ENCODE measurements at regions not wholly inside any gene's neighbourhood (a gene's known extent, or its start where the extent isn't known, plus 50 kb on each side); places are given as distances from the start of the nearest gene placed in this dataset.

- no peak overlapping the region for H3K4me3 ChIP-seq (ENCODE audit: low read depth, low read length)
- no peak for DNase-seq (ENCODE audit: low read depth)
- no peak for TF ChIP-seq CTCF (IDR thresholded peaks at IDR 0.05; ENCODE audit: low read depth, low read length, missing control alignments)
These were observed 341.2 kb upstream of the TYRP1 start for GRCh38 chr9:12352045-12352315.

- TF ChIP-seq CTCF (IDR thresholded peaks at IDR 0.05; ENCODE audit: low read depth, low read length, missing control alignments), result no peak
- no peak for DNase-seq (ENCODE audit: low read depth)
- H3K4me3 ChIP-seq (ENCODE audit: low read depth, low read length), result no peak overlapping the region
These were observed 329.7 kb upstream of the TYRP1 start for GRCh38 chr9:12363439-12363838.

GRCh38 chr9:12368569-12368968 is 324.6 kb upstream of the TYRP1 start:
- TF ChIP-seq CTCF (IDR thresholded peaks at IDR 0.05; ENCODE audit: low read depth, low read length, missing control alignments), result no peak
- DNase-seq (ENCODE audit: low read depth), result no peak
- no peak overlapping the region for H3K4me3 ChIP-seq (ENCODE audit: low read depth, low read length)

GRCh38 chr9:12391839-12392509 is 301.2 kb upstream of the TYRP1 start:
- no peak for TF ChIP-seq CTCF (IDR thresholded peaks at IDR 0.05; ENCODE audit: low read depth, low read length, missing control alignments)
- DNase-seq (ENCODE audit: low read depth), result no peak
- no peak overlapping the region for H3K4me3 ChIP-seq (ENCODE audit: low read depth, low read length)

- no peak for TF ChIP-seq CTCF (IDR thresholded peaks at IDR 0.05; ENCODE audit: low read depth, low read length, missing control alignments)
These were observed 299.1 kb upstream of the TYRP1 start for GRCh38 chr9:12394105-12394504.

GRCh38 chr9:12403721-12404120 is 289.5 kb upstream of the TYRP1 start:
- TF ChIP-seq CTCF (IDR thresholded peaks at IDR 0.05; ENCODE audit: low read depth, low read length, missing control alignments), result no peak
- no peak for DNase-seq (ENCODE audit: low read depth)
- H3K4me3 ChIP-seq (ENCODE audit: low read depth, low read length), result no peak overlapping the region

More at GRCh38 chr9:12394105-12394504, 299.1 kb upstream of the TYRP1 start:
- DNase-seq (ENCODE audit: low read depth), result no peak
- H3K4me3 ChIP-seq (ENCODE audit: low read depth, low read length), result no peak overlapping the region

GRCh38 chr9:12413986-12414385 is 279.2 kb upstream of the TYRP1 start:
- H3K4me3 ChIP-seq (ENCODE audit: low read depth, low read length), result no peak overlapping the region
- no peak for TF ChIP-seq CTCF (IDR thresholded peaks at IDR 0.05; ENCODE audit: low read depth, low read length, missing control alignments)
- DNase-seq (ENCODE audit: low read depth), result no peak
